ENCODE measurements at regions not wholly inside any gene's neighbourhood (a gene's known extent, or its start where the extent isn't known, plus 50 kb on each side); places are given as distances from the start of the nearest gene placed in this dataset.

DNA sequence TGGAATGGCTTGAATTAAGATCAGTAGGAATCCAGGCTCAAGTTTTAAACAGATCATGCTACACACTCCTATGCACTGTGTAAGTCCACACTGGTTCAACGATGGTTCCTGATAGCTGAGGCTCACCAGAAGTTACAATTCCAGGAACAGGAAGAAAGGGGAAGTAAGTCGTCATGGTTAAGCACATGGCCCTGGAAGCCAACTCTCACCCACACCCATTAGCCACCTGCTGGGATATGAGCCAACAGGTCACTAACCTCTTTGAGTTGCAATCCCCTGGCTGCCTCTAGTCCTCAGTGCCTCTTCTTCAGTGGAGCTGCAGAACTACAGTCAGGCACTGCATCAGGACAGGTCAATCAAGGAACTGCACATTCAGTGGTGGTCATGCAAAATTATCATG, 133.5 kb downstream of the TMEM182 start:
- TF ChIP-seq POLR2A (IDR thresholded peaks at IDR 0.05) (no peak), EP300 (IDR thresholded peaks at IDR 0.05) (no peak), POLR2AphosphoS5 (IDR thresholded peaks at IDR 0.05) (no peak)
- TF ChIP-seq, protein P1, sequence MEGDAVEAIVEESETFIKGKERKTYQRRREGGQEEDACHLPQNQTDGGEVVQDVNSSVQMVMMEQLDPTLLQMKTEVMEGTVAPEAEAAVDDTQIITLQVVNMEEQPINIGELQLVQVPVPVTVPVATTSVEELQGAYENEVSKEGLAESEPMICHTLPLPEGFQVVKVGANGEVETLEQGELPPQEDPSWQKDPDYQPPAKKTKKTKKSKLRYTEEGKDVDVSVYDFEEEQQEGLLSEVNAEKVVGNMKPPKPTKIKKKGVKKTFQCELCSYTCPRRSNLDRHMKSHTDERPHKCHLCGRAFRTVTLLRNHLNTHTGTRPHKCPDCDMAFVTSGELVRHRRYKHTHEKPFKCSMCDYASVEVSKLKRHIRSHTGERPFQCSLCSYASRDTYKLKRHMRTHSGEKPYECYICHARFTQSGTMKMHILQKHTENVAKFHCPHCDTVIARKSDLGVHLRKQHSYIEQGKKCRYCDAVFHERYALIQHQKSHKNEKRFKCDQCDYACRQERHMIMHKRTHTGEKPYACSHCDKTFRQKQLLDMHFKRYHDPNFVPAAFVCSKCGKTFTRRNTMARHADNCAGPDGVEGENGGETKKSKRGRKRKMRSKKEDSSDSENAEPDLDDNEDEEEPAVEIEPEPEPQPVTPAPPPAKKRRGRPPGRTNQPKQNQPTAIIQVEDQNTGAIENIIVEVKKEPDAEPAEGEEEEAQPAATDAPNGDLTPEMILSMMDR (IDR thresholded peaks at IDR 0.05): no peak

Measured in gastroesophageal sphincter (tissue), 3 donors.